Iris pigment epithelial cell (primary cell): ENCODE measurements at regions not wholly inside any gene's neighbourhood (a gene's known extent, or its start where the extent isn't known, plus 50 kb on each side); places are given as distances from the start of the nearest gene placed in this dataset.

Experiments
- DNase-seq: peaks from one replicate; pipeline ENCODE4 v3.0.0-alpha.2; 2011; ENCODE audit warnings: low read depth

DNA sequence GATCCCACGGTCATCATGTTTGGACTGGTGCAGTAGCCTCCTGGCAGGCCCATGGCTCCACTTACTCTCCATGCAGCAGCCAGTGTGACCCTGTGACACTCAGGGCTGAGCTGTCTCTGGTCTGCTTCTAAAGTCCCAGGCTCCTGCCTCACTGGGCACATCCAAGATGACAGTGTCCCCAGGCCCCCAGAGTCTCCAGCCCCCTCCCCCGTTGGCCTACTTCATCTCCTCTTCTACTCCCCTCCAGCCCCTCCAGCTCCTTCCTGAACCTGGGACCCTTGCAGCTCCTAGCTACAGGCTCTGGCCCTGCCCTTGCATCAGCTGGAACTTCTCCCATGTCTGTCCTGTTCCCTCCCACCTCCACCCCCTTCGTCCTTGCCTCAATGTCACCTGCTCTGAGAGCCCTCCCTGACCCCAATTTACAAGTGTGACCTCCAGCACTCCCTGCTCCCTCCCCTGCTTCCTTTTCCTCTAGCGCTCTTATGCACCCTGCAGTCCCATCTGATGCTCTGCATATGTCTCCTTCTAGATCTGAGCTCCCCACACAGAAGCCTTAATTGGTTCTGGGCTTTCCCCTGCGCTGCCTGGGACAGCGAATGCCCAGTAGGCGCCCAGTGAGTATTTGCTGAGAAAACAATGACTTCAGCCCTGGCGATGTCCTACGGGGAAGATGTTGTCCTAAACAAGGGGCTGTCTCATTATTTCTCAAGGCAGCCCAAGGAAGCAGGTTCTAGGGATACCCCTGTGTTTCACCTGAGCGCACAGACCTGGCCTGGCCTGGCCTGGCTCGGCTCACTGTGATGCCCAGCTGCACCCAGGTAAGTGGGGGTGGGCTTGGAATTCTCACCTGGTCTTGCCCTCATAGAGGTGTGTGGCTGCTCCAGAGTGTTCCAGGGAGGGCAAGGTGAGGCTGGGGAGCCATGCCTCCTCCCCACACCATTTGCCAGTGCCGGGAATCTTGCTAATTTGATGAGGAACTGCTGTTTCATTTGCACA, 600.6 kb downstream of the PTPRU start:
- DNase-seq = no peak

DNA sequence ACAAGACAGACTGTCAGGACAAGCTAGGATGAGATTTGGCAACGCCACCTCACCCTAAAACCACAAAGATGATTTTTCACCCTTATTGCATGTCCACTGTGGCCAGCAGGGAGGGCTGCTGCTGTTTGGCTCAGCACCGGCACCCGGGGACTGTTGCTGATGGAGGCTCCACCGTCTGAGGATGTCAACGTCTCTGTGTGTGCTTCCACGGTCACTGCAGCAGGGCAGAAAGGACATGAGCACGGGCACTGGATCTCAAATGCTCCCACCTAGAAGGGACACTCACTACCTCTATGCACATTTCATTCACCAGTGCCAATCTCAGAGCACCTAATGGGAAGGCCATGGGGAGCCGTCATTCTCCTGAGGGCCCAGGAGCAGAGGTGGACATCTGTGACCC, 599.6 kb downstream of the PTPRU start:
- no peak for DNase-seq

DNA sequence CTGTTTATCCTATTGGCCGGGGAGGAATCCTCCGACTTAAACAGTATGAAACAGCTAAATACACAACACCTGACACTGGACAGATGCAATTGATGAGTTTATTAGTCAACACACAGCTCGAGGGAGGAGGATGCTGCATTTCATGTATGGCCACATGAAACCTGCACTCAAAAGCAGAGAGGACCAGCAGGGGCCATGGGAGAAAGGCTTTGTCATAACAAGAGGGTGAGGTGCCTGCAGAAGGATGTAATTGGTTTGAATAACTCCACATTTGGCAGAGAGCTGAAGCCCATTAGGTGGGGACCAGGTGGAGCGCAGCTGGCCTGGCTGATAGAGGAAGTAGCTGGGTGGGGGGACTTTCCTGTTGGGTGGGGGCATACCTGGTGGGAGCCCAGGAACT, 599.1 kb downstream of the PTPRU start:
- DNase-seq = no peak

DNA sequence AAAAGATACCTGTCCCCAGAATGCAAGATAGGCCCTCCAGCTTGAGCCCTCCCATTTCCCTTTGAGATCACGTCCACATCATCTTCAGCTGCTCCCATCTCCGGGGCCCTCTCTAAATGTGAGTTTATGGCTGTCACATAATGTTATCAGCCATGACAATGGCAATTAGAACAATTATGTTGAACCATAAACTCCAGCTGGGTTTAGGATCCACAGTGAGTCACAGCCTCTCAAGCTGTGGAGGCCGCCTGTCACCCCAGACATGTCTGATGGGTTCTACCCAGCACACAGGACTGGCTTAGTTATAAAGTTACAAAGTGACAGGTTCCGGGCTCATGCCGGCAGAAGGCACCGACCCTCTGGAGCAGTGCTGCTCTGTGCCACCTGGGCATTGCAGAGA, 597.3 kb downstream of the PTPRU start:
- DNase-seq = no peak

DNA sequence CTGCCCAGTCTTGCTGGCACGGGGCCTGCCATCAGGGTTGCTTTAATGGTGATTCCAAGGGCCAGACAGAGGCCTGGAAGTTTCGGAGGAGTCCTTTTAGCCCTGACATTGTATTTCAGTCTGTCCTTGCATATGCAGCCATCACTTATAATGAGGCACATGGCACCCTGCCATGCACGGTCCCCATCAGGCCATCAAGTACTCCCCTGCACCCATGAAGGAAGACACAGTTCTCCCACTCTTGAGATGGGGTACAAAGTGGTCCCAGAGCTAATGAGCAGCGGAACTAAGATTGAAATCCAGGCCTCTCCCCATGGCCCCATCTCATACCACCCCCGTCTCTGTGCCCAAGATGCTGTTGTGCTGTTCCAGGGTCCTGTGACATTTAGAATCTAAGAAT, 596.6 kb downstream of the PTPRU start:
- DNase-seq = no peak

DNA sequence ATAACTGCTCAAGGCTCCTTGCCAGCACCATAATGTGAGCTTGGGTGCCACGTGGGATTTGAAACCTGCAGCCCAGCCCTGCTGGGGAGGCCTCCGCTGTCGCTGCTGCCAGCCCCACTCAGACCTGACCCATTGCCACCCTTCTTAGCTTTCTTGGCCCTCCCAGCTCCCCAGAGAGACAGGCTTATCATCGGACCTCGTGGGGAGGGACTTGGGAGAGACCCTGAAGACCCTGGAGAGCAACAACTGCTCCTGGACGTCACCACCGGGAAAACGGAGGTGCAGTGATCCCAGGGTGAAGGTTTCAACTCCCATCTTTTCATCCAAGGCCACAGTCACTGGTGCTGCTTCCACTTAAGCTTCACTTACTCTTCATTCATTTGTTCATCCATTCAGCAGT, 596.1 kb downstream of the PTPRU start:
- DNase-seq = no peak

DNA sequence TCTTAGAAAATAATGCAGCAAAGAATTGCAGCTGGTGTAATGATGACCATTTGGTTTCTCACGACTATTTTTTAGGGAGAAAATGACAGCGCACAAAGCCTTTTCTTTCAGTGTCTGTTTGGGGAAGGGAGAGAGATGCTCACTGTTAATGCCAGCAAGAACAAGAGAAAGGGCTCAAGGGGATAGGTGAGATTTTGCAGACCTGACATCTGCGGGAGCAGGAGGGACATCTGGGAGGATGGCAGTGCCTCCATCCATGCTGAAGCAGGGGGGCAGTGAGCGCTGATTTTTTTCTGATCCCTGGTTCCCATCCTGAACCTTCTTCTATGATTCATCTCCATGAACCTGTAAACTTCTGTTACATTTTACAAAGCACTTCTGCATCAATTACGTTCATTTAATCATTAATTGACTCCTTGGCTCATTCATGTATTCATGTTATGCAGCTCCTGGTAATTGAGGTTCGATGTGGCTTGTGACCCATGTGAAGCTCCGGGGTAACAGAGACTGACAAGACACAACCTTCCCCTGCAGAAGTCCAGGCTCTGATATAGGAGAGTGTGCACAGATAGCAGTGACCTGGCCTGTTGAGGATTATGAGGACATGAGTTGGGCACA, 595.3 kb downstream of the PTPRU start:
- no peak for DNase-seq

DNA sequence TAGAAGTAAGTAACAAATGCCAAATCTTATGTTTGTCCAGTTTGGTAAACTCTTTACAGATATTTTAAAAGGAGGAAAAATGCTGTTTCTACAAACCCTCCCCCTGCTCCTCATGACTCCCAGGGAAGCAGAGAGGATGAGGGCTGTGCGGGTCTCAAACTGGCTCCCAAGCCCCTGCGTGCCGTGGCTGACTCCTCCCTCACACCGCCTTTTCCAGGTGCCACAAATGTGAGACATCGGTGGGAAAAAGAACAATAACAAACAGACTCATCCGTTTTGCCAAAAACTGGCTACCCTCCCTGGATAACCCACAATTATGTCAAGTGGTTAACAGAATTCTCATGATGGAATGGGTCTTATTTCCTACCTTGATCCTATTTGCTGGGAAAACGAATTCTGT, 594.6 kb downstream of the PTPRU start:
- no peak for DNase-seq

DNA sequence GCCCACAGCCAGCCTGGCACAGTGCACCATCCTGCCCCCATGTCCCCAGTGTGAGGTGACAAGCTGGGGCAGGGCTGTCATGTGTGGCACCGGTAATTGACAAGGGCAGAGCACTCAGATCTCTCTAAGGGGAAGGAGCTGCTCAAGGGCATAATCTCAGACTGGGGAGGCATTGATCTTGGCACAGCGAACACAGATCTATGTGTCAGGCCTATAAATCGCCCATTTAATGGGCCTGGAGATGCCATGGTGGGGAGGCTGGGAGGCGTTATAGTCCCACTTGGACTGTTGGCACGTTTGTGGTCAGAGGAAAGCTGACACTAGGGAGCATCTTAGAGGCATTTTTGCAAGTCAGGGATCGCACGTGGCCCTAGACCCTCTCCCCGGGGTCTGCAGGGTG, 594.1 kb downstream of the PTPRU start:
- DNase-seq = no peak

DNA sequence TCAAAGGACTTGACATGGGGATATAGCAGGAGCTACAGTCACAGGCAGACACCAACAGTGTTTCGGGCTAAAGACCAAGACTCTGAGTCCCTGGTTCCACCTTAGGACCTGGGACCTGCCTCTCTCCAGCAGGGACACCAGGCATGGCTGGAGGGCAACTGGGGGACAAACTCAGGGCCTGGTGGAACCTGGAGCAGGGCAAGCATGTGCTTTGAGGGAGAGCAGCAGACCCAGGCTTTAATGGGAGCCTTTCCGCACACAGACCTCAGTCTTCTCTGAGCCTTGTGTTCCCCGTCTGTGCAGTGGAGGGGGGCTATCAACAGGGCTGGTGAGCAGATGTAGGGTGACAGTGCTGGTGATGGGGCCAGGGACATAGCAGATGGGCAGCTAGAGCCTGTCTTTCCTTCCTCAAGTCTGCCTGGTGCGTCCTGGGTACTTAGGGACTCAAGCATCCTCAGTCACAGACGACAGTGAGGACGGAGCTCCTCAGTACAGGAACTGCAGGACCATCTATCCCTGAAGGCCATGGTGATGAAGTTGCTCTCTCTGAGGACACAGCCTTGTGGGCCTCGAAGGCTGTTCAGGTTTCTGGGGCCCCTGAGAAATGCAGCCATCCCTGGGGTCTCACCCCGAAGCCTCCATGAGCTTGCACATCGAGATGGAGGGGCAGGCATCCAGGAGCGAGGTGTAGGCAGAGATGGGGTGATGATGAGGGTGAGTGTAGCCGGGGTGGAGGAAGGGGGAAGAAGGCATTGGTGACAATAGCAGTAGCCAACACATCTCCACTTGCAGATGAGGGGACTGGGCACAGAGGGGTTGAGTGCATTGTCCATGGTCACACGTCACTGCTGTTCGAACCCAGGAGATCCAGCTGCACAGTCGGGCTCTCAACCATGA, 593.4 kb downstream of the PTPRU start:
- DNase-seq = no peak

DNA sequence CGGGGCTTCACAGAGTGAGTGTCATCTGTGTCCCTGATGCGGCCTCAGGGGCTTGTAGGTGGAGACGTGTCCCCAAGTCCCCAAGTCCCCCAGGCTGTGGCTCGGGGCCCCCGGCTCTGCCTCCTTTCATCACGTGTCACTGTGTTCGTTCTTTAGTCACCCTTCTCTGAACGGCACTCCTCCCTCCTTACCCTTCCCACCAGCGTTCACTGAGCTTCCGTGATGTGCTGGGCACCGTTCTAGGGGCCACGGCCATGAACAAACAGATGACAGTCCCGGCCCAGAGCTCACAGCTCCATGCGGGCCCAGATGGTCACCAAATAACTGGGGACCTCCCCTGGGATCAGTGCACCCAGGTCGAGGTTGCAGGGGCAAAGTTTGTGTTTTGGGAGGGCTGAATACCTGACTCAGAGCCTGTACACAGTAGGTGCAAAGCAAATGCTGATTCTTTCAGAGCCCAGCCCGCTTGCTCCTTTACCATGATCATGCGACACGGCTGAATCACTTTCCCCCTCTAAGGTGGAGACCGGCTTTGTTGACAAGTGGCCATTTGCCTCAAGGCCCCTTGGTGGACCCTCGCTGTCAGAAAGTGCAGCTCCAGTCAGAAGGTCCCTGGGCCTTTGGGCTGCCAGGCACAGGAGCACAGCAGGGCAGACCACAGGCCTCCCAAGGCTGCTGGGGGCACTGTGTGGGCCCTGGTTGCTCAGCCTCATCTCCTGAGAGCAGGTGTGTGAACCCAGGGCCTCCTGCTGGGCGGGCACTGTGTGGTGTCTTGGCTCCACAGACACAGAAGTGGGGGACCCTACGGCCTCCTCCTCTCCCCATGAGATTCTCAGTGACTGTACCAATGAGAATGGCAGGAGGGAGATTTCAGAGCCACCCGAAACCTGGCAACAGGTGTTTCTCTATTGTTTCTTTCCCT, 592.5 kb downstream of the PTPRU start:
- no peak for DNase-seq

DNA sequence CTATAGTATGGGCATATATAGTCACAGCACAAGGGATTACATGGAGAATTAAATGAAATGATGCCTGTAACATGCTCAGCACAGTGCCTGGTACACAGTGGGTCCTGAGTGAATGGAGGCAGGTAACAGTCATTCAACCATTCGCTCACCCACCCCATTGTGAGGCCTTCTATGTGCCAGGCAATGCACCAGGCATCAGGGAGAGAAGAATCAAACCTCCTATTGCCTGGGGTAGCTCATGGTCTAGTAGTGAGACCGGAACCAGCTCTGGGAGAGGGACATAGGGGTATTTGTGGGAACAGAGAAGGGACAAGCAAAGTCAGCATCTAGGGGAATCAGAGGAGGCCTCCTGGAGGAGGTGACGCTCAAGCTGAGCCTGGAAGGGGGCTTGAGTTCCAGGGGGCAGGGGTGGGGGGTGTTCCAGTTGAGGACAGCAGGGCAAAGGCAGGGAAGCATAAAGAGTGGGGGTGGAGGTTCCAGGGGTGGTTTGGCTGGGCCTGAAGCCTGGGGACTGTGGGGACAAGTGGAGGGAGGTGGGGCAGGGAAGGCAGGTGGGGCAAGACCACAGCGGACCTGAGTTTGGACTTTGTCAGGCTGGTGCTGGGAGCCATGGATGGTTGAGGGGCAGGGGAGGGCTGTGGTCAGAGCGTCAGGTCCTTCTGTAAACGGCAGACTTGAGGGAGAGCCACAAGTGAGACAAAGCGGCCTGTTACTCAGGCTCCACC, 591.6 kb downstream of the PTPRU start:
- DNase-seq = no peak

DNA sequence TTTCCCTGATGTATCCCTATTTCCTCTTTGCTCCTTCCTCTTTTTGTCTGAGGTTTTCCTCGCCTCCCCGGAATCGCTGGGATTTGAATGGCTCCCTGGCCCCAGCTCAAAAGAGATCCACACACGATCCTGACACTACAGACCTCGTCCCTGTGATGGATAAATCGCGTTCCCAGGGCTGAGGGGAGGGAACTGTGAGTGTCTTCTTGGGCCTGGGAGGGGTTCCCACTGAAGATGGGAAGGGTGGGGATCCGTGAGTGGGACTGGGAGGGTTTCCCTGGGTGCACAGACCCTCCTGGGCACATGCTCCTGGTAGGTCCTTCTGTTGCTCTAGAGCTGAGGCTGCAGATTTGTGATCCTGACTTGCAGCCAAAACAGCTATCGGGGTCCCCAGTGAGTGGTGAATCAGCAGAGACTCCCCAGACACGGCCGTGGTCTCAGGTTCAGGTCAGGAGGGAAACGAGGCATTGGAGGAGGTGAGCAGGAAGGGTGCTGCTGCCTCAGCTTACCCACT, 591.0 kb downstream of the PTPRU start:
- DNase-seq = no peak

DNA sequence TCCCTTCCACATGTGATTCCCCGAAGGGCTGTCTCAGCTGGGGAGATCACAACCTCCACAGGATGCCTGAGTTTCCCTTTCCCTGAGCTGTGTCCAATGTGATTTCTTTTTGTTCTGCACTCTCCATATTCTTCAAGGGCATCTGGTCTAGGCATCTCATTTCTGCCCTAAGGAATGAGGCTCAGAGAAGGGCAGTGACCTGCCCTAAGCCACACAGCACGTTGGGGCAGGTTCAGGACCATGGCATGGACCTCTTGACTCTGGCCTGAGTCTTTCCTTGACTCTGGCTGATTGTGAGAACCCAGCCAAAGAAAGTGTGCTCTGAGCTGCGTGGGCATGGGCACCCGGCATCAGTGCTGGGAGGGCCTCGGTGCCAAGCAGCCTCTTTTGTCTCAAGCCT, 590.3 kb downstream of the PTPRU start:
- no peak for DNase-seq

DNA sequence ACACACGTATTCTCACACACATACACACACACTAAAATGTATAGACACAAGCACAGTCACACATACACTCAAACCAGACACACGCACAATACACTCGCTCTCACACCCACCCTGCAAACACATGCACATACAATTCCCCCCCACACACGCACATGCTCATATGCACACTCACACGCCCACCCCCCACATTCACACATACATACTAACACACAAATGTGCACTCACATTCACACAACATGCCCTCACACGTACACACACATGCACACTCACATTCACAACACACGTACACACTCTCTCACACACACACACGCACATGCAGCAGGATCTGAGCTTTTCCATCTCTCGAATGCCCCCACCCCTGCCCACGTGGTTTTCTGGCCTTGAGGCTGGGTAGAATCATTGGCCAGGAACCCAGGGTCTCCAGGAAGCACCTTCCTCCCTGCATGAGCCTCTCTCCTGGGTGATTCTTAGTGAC, 589.7 kb downstream of the PTPRU start:
- DNase-seq = no peak

DNA sequence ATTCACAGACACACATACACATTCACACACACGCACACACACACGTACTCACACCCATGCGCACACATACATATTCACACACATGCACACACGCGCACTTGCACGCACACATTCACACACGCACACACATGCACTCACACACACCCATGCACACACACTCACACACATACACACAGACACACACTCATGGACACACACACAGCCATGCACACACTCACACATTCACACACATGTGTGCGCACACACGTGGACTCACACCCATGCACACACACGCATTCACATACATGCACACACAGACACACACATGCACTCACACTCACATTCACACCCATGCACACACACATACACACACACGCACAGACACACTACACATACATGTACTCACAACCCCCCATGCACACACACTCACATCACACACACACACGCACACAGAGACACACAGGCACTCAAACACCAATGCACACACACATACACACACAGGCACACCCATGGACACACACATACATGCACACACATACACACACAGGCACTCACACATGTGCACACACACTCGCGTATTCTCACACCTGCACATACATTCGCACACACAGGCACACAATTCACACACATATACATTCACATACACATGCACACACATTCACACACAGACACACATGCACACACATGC, 589.1 kb downstream of the PTPRU start:
- DNase-seq = no peak

DNA sequence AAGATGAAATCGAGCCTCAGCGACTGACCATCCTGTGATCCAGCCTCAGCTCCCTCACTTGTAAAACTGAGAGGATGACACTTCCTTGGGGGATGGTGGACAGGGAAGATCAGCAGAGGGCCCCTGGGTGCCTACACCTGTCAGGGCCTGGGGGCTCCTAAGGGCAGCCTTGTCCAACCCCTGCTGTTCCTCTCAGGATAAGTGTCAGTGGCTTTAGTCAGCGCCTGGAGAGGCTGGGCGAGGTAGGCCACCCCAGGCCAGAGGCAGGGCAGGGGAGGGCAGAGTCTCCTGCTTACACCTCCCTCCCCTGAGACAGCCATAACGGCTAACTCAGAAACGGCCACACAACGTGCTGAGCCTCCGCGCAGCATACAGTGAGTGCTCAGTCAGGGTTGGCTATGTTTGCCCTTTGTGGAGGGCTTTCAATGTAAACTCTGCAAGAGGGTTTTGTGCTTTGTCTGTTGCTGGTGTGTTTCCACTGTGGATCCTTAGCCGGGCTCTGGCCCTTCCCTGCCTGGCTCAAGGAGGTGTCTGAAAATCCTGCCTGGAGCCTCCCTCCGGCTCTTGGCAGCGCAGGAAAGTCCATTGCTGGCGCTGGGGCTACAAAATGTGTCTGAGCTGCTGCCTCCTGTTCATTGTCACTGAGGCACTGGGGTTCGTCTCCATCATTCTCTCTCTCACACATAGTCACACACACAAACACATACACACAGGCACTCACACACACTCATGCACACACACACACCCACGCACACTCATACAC, 588.4 kb downstream of the PTPRU start:
- DNase-seq = no peak

DNA sequence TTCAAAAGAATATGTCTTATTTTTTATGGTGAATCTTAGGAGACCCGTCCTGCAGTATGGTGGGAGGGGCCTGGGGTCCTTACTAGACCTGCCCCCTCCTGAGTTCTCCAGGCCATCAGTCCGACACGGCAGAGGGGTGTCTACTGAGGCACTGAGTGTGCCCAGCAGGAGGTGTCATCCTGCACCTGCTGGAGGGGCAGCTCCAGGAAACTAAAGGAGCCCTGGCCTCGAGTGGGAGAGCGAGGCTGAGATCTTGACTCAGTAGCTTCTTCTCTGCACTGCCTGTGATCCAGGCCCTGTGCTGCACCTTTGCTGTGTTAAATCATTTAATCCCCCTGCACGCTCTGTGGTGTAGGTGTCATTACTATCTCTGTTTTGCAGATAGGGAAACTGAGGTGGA, 587.7 kb downstream of the PTPRU start:
- DNase-seq = no peak

DNA sequence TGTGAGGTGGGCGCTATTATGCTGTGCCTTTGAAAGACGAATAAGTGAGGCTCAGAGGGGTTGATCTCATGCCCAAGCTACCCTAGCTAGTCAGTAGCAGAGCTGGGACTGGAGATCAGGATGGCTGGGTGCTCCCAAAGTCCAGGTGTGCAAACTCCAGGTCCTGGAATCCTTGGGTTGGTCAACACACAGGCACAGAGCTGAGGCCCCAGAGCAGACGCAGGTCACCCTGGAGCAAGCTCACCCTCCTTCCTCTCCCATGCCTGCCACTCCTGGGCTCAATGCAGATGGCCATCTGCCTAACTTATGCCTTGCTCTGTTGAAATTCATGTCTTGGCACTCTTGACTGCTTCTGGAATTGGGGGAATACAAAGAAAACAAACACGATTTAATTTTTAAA, 587.2 kb downstream of the PTPRU start:
- DNase-seq = no peak
